GM23338 (cell line): ENCODE measurements at regions not wholly inside any gene's neighbourhood (a gene's known extent, or its start where the extent isn't known, plus 50 kb on each side); places are given as distances from the start of the nearest gene placed in this dataset.

Experiments
- ATAC-seq: fragments of 200-7000 bp; cut with Tn5 transposase; 3 replicates; pipeline ENCODE4 v1.9.1; 2020
- DNase-seq: peaks from one replicate; pipeline ENCODE4 v3.0.0-alpha.2; 2015; ENCODE audit warnings: low spot score
- H2AFZ ChIP-seq: fragments of 200-600 bp; sonication (generic); 2 replicates; pipeline ENCODE4 v1.8.0; 2016; ENCODE audit warnings: antibody characterized with exemption, mild to moderate bottlenecking, moderate library complexity
- H3F3A ChIP-seq: fragments of 200-600 bp; sonication (generic); replicated peaks from 2 replicates; pipeline ENCODE4 v1.8.0; 2017; ENCODE audit warnings: antibody characterized with exemption, mixed run types, low read depth
- H3K27ac ChIP-seq: fragments of 200-600 bp; sonication (generic); 2 replicates; pipeline ENCODE4 v1.6.1; 2016; ENCODE audit warnings: low read depth
- H3K27me3 ChIP-seq: fragments of 200-600 bp; sonication (generic); 2 replicates; pipeline ENCODE4 v1.8.0; 2016; ENCODE audit warnings: mild to moderate bottlenecking, mixed run types, moderate library complexity; ENCODE audit not compliant: insufficient read depth
- H3K36me3 ChIP-seq: fragments of 200-600 bp; sonication (generic); 2 replicates; pipeline ENCODE4 v1.8.0; 2016; ENCODE audit warnings: mild to moderate bottlenecking; ENCODE audit not compliant: insufficient read depth
- H3K4me1 ChIP-seq: fragments of 200-600 bp; sonication (generic); 2 replicates; pipeline ENCODE4 v1.8.0; 2016; ENCODE audit warnings: mild to moderate bottlenecking, moderate library complexity; ENCODE audit not compliant: insufficient read depth
- H3K4me2 ChIP-seq: fragments of 200-600 bp; sonication (generic); 2 replicates; pipeline ENCODE4 v1.7.1; 2017; ENCODE audit warnings: mixed run types
- H3K4me3 ChIP-seq: fragments of 200-600 bp; sonication (generic); 2 replicates; pipeline ENCODE4 v1.6.1; 2016; ENCODE audit warnings: mixed run types
- H3K79me2 ChIP-seq: fragments of 200-600 bp; sonication (generic); replicated peaks from 2 replicates; pipeline ENCODE4 v1.8.0; 2017; ENCODE audit warnings: mild to moderate bottlenecking; ENCODE audit not compliant: insufficient read depth
- H3K9me2 ChIP-seq: fragments of 200-600 bp; sonication (generic); 2 replicates; pipeline ENCODE4 v1.8.0; 2017; ENCODE audit not compliant: insufficient read depth
- H4K20me1 ChIP-seq: fragments of 200-600 bp; sonication (generic); replicated peaks from 2 replicates; pipeline ENCODE4 v1.8.0; 2017; ENCODE audit warnings: mild to moderate bottlenecking; ENCODE audit not compliant: insufficient read depth
- H3K27ac Mint-ChIP-seq: 2 replicates; pipeline ENCODE4 v1.8.0; 2020; ENCODE audit warnings: inconsistent platforms, mild to moderate bottlenecking, moderate library complexity, mixed read lengths
- H3K27me3 Mint-ChIP-seq: 3 replicates; pipeline ENCODE4 v1.8.0; 2022; ENCODE audit warnings: low read depth, mild to moderate bottlenecking, moderate library complexity, mixed read lengths, inconsistent platforms; ENCODE audit not compliant: insufficient read depth, poor library complexity
- H3K36me3 Mint-ChIP-seq: 3 replicates; pipeline ENCODE4 v1.8.0; 2021; ENCODE audit warnings: low read depth, mild to moderate bottlenecking, inconsistent platforms, moderate library complexity, mixed read lengths
- H3K4me1 Mint-ChIP-seq: 3 replicates; pipeline ENCODE4 v1.8.0; 2020; ENCODE audit warnings: mild to moderate bottlenecking, inconsistent platforms, mixed read lengths
- H3K4me3 Mint-ChIP-seq: 3 replicates; pipeline ENCODE4 v1.8.0; 2021; ENCODE audit warnings: moderate library complexity, mild to moderate bottlenecking, inconsistent platforms, mixed read lengths
- H3K9me3 Mint-ChIP-seq: 3 replicates; pipeline ENCODE4 v1.8.0; 2020; ENCODE audit warnings: moderate library complexity, mild to moderate bottlenecking, inconsistent platforms, mixed read lengths
- CREB1 ChIP-seq: fragments of 250-450 bp; sonication (Bioruptor Pico); IDR thresholded peaks from 2 replicates; pipeline ENCODE4 v1.5.0; 2020; ENCODE audit warnings: low read depth, mild to moderate bottlenecking, moderate library complexity
- EZH2 ChIP-seq: fragments of 200-600 bp; sonication (generic); IDR thresholded peaks from one replicate; pipeline ENCODE4 v1.8.0; 2017; ENCODE audit warnings: antibody characterized with exemption, mild to moderate bottlenecking, low read depth; ENCODE audit not compliant: unreplicated experiment
- NANOG ChIP-seq: IDR thresholded peaks from 2 replicates; pipeline ENCODE4 v1.6.1; 2016; ENCODE audit warnings: antibody characterized with exemption, borderline replicate concordance
- POLR2AphosphoS5 ChIP-seq: IDR thresholded peaks from 2 replicates; pipeline ENCODE4 v1.6.1; 2016; ENCODE audit warnings: antibody characterized with exemption, low read depth
- STAT1 ChIP-seq: IDR thresholded peaks from one replicate; pipeline ENCODE4 v1.6.1; 2016; ENCODE audit warnings: antibody characterized with exemption; ENCODE audit not compliant: unreplicated experiment
- ZNF114 ChIP-seq: fragments of 250-450 bp; sonication (Bioruptor Pico); IDR thresholded peaks from 2 replicates; pipeline ENCODE4 v1.5.0; 2020; ENCODE audit warnings: mild to moderate bottlenecking, moderate library complexity
- ZNF331 ChIP-seq: fragments of 250-450 bp; sonication (Bioruptor Pico); IDR thresholded peaks from 2 replicates; pipeline ENCODE4 v1.5.0; 2020; ENCODE audit warnings: low read depth, mild to moderate bottlenecking, moderate library complexity
- TF ChIP-seq, protein P1 (sequence below): IDR thresholded peaks from one replicate; pipeline ENCODE4 v1.6.1; 2018; ENCODE audit warnings: antibody characterized with exemption; ENCODE audit not compliant: unreplicated experiment
- TF ChIP-seq, protein P2 (sequence below), 2 experiments: fragments of 200-600 bp in 1 of 2; sonication (generic) in 1 of 2; conservative IDR thresholded peaks; 2 replicates each; pipeline versions ENCODE4 v1.5.1 to v1.6.1; 2016 to 2017; ENCODE audit warnings: antibody characterized with exemption in 2 of 2, low read depth in 2 of 2, mild to moderate bottlenecking in 2 of 2, moderate library complexity in 1 of 2
- TF ChIP-seq, protein P3 (sequence below): fragments of 250-450 bp; sonication (Bioruptor Pico); IDR thresholded peaks from 2 replicates; pipeline ENCODE4 v1.5.0; 2020; ENCODE audit warnings: mild to moderate bottlenecking, moderate library complexity

DNA sequence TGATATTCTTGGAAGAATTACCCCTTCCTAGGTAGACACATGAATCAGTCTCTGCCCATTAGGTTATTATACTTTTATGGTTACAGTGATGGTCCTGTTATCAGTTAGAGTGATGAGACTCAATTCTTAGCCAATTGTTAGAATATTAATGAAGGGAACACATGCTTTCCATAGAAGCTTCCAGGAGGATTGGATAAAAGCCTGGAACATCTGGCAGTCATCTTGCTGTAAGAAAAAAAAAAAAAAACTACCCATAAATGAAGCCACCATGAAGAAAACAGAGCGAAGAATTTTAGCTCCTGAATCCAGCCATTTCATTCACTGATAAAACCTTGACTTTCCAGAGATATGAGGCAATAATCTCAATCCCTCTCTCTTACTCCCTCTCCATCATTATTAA is 262.5 kb upstream of the GRIN3A start:
- H3F3A ChIP-seq = no peaks in the 10 kb centered on the region
- no peaks in the 10 kb centered on the region for H3K79me2 ChIP-seq
- peaks cover 4% of the 10 kb centered on the region for H3K36me3 ChIP-seq
- ATAC-seq (no peak), DNase-seq (no peak)
- Mint-ChIP-seq H3K27ac (no peak overlapping the region), H3K36me3 (peaks cover 16% of the 10 kb centered on the region; the same call in 2 of the 3 replicates), H3K27me3 (no peaks in the 10 kb centered on the region), H3K4me3 (no peak overlapping the region), H3K9me3 (peaks cover 83% of the 10 kb centered on the region), H3K4me1 (no peaks in the 10 kb centered on the region)
- no peaks in the 10 kb centered on the region for H3K9me2 ChIP-seq
- H4K20me1 ChIP-seq = no peaks in the 10 kb centered on the region
- TF ChIP-seq, protein P1, sequence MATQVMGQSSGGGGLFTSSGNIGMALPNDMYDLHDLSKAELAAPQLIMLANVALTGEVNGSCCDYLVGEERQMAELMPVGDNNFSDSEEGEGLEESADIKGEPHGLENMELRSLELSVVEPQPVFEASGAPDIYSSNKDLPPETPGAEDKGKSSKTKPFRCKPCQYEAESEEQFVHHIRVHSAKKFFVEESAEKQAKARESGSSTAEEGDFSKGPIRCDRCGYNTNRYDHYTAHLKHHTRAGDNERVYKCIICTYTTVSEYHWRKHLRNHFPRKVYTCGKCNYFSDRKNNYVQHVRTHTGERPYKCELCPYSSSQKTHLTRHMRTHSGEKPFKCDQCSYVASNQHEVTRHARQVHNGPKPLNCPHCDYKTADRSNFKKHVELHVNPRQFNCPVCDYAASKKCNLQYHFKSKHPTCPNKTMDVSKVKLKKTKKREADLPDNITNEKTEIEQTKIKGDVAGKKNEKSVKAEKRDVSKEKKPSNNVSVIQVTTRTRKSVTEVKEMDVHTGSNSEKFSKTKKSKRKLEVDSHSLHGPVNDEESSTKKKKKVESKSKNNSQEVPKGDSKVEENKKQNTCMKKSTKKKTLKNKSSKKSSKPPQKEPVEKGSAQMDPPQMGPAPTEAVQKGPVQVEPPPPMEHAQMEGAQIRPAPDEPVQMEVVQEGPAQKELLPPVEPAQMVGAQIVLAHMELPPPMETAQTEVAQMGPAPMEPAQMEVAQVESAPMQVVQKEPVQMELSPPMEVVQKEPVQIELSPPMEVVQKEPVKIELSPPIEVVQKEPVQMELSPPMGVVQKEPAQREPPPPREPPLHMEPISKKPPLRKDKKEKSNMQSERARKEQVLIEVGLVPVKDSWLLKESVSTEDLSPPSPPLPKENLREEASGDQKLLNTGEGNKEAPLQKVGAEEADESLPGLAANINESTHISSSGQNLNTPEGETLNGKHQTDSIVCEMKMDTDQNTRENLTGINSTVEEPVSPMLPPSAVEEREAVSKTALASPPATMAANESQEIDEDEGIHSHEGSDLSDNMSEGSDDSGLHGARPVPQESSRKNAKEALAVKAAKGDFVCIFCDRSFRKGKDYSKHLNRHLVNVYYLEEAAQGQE = no peak
- no peak for TF ChIP-seq STAT1
- TF ChIP-seq ZNF331 (CRISPR knock-in tag) = no peak
- no peak for TF ChIP-seq EZH2
- TF ChIP-seq, protein P2, sequence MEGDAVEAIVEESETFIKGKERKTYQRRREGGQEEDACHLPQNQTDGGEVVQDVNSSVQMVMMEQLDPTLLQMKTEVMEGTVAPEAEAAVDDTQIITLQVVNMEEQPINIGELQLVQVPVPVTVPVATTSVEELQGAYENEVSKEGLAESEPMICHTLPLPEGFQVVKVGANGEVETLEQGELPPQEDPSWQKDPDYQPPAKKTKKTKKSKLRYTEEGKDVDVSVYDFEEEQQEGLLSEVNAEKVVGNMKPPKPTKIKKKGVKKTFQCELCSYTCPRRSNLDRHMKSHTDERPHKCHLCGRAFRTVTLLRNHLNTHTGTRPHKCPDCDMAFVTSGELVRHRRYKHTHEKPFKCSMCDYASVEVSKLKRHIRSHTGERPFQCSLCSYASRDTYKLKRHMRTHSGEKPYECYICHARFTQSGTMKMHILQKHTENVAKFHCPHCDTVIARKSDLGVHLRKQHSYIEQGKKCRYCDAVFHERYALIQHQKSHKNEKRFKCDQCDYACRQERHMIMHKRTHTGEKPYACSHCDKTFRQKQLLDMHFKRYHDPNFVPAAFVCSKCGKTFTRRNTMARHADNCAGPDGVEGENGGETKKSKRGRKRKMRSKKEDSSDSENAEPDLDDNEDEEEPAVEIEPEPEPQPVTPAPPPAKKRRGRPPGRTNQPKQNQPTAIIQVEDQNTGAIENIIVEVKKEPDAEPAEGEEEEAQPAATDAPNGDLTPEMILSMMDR (conservative IDR thresholded peaks at IDR 0.05; ENCODE audit: low read depth in 2 of 2) = no peak
- TF ChIP-seq NANOG = no peak
- TF ChIP-seq, protein P3, sequence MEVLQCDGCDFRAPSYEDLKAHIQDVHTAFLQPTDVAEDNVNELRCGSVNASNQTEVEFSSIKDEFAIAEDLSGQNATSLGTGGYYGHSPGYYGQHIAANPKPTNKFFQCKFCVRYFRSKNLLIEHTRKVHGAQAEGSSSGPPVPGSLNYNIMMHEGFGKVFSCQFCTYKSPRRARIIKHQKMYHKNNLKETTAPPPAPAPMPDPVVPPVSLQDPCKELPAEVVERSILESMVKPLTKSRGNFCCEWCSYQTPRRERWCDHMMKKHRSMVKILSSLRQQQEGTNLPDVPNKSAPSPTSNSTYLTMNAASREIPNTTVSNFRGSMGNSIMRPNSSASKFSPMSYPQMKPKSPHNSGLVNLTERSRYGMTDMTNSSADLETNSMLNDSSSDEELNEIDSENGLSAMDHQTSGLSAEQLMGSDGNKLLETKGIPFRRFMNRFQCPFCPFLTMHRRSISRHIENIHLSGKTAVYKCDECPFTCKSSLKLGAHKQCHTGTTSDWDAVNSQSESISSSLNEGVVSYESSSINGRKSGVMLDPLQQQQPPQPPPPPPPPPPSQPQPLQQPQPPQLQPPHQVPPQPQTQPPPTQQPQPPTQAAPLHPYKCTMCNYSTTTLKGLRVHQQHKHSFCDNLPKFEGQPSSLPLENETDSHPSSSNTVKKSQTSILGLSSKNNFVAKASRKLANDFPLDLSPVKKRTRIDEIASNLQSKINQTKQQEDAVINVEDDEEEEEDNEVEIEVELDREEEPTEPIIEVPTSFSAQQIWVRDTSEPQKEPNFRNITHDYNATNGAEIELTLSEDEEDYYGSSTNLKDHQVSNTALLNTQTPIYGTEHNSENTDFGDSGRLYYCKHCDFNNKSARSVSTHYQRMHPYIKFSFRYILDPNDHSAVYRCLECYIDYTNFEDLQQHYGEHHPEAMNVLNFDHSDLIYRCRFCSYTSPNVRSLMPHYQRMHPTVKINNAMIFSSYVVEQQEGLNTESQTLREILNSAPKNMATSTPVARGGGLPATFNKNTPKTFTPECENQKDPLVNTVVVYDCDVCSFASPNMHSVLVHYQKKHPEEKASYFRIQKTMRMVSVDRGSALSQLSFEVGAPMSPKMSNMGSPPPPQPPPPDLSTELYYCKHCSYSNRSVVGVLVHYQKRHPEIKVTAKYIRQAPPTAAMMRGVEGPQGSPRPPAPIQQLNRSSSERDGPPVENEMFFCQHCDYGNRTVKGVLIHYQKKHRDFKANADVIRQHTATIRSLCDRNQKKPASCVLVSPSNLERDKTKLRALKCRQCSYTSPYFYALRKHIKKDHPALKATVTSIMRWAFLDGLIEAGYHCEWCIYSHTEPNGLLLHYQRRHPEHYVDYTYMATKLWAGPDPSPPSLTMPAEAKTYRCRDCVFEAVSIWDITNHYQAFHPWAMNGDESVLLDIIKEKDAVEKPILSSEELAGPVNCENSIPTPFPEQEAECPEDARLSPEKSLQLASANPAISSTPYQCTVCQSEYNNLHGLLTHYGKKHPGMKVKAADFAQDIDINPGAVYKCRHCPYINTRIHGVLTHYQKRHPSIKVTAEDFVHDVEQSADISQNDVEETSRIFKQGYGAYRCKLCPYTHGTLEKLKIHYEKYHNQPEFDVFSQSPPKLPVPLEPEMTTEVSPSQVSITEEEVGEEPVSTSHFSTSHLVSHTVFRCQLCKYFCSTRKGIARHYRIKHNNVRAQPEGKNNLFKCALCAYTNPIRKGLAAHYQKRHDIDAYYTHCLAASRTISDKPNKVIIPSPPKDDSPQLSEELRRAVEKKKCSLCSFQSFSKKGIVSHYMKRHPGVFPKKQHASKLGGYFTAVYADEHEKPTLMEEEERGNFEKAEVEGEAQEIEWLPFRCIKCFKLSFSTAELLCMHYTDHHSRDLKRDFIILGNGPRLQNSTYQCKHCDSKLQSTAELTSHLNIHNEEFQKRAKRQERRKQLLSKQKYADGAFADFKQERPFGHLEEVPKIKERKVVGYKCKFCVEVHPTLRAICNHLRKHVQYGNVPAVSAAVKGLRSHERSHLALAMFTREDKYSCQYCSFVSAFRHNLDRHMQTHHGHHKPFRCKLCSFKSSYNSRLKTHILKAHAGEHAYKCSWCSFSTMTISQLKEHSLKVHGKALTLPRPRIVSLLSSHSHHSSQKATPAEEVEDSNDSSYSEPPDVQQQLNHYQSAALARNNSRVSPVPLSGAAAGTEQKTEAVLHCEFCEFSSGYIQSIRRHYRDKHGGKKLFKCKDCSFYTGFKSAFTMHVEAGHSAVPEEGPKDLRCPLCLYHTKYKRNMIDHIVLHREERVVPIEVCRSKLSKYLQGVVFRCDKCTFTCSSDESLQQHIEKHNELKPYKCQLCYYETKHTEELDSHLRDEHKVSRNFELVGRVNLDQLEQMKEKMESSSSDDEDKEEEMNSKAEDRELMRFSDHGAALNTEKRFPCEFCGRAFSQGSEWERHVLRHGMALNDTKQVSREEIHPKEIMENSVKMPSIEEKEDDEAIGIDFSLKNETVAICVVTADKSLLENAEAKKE (CRISPR knock-in tag) = no peak
- no peak for TF ChIP-seq POLR2AphosphoS5
- TF ChIP-seq CREB1 (CRISPR knock-in tag) = no peak
- no peak for TF ChIP-seq ZNF114 (CRISPR knock-in tag)
- no peak overlapping the region for H3K27ac ChIP-seq
- no peak overlapping the region for H3K4me2 ChIP-seq
- H3K27me3 ChIP-seq = no peaks in the 10 kb centered on the region
- H3K4me1 ChIP-seq = no peaks in the 10 kb centered on the region
- H3K4me3 ChIP-seq = no peak overlapping the region
- no peak overlapping the region for H2AFZ ChIP-seq
